ENCODE measurements at regions not wholly inside any gene's neighbourhood (a gene's known extent, or its start where the extent isn't known, plus 50 kb on each side); places are given as distances from the start of the nearest gene placed in this dataset.

- TF ChIP-seq, protein P1, sequence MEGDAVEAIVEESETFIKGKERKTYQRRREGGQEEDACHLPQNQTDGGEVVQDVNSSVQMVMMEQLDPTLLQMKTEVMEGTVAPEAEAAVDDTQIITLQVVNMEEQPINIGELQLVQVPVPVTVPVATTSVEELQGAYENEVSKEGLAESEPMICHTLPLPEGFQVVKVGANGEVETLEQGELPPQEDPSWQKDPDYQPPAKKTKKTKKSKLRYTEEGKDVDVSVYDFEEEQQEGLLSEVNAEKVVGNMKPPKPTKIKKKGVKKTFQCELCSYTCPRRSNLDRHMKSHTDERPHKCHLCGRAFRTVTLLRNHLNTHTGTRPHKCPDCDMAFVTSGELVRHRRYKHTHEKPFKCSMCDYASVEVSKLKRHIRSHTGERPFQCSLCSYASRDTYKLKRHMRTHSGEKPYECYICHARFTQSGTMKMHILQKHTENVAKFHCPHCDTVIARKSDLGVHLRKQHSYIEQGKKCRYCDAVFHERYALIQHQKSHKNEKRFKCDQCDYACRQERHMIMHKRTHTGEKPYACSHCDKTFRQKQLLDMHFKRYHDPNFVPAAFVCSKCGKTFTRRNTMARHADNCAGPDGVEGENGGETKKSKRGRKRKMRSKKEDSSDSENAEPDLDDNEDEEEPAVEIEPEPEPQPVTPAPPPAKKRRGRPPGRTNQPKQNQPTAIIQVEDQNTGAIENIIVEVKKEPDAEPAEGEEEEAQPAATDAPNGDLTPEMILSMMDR (IDR thresholded peaks at IDR 0.05) = no peak
- TF ChIP-seq POLR2A (IDR thresholded peaks at IDR 0.05) = no peak
These were observed 106.8 kb upstream of the POM121L12 start for GRCh38 chr7:52928591-52928990.

Data from thyroid gland (tissue), 4 donors.